ENCODE measurements at regions not wholly inside any gene's neighbourhood (a gene's known extent, or its start where the extent isn't known, plus 50 kb on each side); places are given as distances from the start of the nearest gene placed in this dataset.

- TF ChIP-seq CTCF (conservative IDR thresholded peaks at IDR 0.05; ENCODE audit: low read depth, low read length) (no peak), EZH2 (IDR thresholded peaks at IDR 0.05; ENCODE audit: borderline replicate concordance, low read depth, low read length, poor library complexity, severe bottlenecking) (no peak)
These were observed 152.3 kb upstream of the LRRN1 start for GRCh38 chr3:3646934-3647333.

Measured in A673 (cell line).